Esophagus mucosa (tissue), 1 donor: ENCODE measurements at regions not wholly inside any gene's neighbourhood (a gene's known extent, or its start where the extent isn't known, plus 50 kb on each side); places are given as distances from the start of the nearest gene placed in this dataset.
"Not testable (repeated sequence)": the region's sequence is repeated elsewhere in the genome, so short reads cannot be mapped to it uniquely, and the experiment has no call there.

Experiments
- ATAC-seq: fragments of 200-7000 bp; cut with Tn5 transposase; one replicate; pipeline ENCODE4 v1.9.1; 2020
- donor health status: DM: yes; HTN: yes; CAD: no.

DNA sequence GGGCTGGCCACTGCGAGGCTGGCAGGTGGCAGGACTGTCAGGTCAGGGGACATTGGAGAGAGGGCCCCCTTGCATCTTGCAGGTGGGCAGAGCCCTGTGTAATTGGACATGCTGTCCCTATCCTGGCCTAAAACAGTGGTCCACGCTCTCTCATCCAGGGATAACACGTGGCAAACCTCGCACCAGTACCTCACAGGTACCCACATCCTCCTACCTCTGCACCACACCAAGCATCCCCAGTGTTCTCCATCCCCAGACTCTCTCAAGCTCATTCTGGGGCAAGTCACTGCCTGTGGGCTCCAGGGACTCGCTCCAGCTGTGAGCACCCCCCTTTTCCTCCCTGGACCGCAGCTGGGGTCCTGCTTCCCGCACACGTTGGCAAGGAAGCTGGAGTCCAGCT lies 212.3 kb upstream of the LRRC61 start:
- not testable (repeated sequence) for ATAC-seq

DNA sequence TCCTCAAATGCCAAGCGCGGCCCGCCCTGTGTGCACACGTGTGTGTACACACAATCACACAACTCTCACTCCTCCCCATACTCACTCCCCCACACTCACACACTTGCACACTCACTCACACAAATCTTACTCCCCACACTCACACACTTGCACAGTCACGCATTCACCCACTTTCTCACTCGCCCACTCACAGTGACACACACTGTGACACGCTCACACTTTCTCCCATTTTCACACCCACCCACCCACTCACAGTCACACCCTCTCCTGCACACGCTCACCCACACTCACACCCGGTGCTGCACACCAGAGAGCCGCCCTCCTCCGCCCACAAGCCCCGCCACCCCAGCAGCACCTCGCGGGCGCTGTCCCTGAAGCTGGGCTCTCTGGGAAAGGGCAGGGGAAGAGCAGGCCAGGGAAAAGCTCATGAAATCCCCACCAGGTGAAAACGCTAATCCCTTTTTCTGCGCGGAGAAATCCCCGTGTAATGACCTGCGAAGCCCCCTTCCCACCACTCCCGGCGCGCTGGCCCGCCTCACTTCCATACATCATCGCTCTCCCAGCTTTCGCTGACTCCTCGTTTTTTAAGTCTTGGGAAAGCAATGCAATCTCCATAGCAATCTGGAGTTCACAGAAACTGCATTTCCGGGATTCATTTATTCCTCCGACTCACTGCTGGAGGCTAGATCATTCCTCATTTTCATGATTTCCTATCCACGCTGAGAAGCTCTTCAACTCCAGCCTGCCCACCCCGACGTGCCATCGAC lies 211.6 kb upstream of the LRRC61 start:
- not testable (repeated sequence) for ATAC-seq

DNA sequence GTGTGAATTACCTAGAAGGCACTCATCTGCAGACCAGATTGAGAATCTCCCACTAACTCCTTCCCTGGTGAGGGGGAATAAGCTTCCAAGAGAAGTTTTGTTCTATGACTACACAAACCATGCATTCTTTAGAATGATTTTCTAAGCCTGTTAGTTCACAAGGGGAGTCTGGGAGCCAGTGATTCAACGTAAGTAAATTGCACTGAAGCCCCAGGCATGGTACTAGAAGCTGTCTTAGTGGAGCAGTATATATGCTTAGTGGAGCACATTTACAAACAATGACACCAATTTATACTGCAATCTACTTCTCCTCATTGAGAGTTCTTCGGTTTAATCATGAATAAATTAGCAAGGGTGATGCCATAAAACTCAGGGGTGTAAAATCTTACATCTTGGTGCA lies 209.9 kb upstream of the LRRC61 start:
- not testable (repeated sequence) for ATAC-seq

DNA sequence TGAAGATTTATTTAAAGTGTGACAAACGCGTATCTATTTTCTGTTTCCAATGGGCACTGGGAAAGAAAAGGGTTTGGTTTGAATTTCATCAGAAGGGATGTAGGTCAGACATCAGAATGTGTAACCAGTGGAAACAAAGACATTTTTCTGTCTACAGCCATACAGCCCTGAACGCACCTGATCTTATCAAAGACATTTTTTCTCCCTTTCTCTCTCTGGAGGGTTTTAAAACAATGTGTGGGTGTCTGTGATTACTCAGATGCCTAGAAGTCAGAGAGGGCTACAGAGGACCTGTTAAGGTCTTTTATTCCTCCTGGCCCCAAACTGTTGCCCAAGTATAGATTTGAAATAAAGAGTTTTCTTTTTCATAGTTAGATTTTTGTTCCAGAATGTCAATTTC lies 208.6 kb upstream of the LRRC61 start:
- not testable (repeated sequence) for ATAC-seq

DNA sequence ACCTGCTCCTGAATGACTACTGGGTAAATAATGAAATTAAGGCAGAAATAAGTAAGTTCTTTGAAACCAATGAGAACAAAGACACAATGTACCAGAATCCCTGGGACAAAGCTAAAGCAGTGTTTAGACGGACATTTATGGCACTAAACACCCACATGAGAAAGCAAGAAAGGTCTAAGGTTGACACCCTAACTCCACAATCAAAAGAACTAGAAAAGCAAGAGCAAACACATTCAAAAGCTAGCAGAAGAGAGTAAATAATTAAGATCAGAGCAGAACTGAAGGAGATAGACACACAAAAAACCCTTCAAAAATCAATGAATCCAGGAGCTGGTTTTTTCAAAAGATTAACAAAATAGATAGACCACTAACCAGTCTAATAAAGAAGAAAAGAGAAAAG lies 203.2 kb upstream of the LRRC61 start:
- not testable (repeated sequence) for ATAC-seq

DNA sequence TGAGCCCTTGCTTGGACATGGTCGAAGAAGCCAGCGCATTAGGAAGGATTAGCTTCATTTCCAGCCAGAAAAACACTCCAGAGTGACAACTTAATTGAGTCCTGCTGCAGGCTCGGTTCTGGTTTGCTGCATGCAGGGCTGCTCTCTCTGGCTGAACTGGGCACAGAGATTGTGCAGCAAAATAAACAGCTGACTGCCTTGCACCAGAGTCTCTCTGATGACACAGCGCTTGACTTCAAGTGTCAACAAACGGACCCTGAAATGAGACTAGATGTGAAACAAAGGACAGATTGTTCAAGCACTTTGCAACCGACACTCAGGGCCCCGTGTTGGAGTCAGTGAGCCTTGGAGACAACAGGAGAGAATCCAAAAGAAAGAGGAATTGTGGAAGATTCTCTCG lies 197.3 kb upstream of the LRRC61 start:
- not testable (repeated sequence) for ATAC-seq

DNA sequence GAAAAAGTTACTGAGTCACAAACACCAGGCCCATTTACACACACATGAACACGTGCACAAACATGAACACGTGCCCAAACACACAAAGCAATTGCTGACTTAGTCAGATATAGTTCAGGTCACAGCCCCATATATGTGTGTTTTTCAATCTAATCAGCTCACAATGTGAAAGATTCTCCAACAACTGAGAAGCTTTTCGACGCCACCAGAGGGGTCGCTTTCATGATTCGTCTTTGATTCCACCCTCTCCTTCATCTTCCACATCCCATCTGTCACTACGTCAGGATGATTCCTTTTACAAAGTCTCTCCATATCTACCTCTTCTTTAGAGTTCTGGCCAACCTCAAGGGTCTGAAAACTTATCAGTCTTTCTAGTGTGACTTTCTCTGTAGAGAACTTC lies 188.7 kb upstream of the LRRC61 start:
- not testable (repeated sequence) for ATAC-seq

DNA sequence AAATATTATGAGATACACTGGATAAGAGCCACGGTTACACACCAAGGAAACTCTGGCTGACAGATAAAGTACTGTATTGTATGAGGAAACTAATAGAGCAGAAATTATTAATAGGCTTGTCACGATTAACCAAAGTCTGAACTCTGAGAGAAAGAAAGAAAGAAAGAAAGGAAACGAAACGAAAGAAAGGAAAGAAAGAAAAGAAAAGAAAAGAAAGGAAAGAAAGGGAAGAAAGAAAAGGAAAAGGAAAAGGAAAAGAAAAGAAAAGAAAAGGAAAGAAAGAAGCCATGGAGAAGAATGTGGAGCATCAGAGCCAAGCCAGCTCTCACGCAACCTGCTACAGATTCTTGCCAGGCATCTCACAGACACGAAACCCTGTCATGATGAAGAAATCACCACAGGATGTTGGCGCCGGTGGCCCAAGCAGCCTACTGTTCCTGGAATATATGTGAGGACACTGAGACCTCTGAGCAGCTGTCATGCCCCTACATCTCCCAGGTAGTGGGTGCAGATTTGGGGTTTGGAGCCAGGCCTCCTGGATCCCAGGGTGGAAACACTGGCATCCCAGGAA lies 187.4 kb upstream of the LRRC61 start:
- not testable (repeated sequence) for ATAC-seq

DNA sequence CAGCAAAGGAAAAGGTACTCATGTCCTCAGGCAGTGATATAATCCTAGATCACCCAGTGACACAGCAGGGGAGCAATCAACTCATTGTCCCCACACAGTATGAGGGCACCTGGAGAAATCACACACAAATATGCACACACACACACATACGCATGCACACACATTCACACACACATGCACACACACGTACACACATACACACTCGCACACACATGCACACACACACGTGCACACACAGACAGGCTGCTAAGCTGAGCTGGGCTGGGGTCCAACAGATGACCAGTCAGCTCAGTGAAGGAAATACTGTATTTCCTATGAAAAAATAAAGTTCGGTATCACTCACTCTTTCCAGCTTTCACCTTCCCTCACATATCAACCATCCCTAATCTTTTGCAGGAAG lies 183.3 kb upstream of the LRRC61 start:
- not testable (repeated sequence) for ATAC-seq

DNA sequence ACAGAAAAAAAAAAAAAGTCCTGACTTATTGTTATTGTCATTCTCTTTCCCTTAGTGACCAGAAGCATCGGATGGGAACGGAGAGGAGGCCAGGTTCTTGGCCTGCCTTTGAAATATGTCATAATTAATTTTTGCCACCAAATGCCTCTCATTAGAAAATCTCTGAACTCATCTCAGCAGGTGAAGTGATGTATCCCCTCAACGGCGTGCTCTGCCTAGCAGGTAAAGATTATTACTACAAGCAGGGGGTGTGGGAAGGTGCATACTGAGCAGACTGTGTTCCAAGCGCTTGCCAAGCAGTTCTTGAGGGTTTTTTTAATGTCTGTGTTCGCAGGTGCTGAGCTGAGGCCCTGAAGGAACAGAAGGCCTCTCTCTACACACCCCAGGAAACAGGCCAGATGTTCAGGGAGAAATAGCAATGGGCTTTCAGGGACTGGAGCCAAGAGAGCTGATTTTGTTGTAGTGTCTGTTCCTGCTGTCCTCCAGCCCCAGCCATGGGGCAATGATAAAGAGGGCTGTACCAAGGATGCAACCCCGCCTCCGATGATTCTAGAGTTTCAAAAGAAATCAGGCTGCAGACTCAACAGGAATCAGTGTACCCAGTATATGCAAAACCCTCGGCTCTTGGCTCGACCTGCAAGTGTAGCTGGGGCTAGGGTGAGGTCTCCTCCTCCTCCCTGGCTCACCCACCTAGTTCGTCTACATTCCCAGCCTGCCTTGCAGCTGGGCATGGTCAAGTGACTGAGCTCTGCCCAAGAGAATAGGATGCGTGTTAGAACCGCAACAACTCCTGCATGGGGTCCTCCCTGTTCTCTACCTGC lies 181.4 kb upstream of the LRRC61 start:
- ATAC-seq = not testable (repeated sequence)

DNA sequence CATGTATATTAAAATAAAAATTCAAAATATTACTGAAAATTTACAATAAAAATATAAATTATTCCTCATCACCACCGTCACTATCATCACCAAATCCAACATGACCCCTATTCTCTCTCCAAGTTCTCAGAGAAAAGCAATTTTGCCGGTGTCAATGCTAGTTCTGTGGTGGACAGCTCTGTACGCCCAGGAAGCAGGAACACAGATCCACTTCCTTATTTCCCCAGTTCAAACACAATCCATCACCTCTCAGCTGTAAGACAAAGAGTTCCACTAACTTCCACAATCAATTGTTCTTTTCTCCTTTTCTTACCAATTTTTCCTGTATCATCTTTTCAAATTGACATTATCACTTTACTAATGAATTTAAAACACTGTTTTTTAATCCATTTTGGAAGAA lies 177.0 kb upstream of the LRRC61 start:
- ATAC-seq = not testable (repeated sequence)

DNA sequence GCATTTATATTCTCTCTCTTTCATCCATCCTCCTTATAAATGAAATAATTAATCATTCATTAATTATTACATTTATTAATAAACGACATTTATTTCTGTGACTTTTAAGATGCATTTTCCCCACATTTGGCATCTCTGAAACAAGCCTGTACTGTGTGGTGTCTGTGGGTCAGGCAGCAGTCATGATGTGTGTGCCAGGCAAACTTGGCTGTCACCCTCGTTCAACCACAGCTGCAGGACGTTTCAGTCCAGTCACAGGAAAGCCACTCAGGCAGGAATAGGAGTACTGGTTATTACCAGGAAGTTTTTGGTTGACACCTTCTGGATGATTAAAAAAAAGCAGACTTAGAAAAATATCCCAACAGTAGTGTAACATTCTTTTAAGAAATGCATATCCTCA lies 175.6 kb upstream of the LRRC61 start:
- not testable (repeated sequence) for ATAC-seq

DNA sequence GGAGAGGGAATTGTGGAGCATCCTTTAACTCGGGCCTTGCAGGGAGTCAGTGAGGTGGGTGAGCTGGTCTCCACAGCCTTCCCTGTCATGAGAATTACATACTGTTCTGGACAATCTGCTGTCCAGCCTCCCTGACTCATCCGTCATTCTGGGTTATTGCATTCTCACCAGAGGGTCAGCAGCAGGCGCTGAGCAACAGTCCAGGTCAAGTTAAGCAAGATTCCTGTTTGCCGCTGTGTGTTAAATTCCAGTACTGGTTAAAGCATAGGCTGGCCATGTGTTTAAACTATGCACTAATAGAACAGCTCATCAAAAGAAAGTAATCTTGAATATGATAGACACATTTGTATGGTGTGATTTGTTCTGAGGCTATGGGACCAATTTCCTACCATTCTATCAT lies 167.1 kb upstream of the LRRC61 start:
- not testable (repeated sequence) for ATAC-seq

DNA sequence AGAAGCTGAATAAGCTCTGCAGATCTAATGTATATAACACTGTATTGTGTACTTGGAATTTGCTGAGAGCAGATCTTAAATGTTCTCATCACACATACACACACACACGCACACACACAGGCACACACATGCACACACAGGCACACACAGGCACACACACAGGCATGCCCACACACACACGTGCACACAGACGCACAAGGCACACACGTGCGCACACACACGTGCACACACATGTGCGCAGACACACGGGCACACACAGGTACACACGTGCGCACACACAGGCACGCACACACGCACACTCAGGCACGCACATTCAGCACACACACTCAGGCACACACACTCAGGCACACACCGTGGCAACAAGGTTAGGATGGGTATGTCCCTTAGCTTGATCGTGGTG lies 164.5 kb upstream of the LRRC61 start:
- not testable (repeated sequence) for ATAC-seq

DNA sequence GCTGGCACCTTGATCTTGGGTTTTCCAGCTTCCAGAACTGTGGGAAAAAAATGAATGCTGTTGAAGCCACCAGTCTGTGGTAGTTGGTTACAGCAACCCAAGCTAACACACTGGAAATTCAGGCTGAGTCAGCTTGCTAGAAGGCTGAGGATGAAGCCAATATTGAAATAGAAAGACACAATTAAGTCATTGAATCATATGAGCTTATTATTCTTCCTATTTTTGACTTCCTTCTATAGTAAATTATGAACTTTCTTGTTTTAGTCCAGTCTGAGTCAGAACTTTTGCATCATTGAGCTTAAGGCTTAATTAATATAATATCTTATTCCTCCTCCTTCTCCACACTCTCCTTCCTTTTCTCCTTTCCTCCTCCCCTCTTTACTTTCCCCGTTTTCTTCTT lies 153.6 kb upstream of the LRRC61 start:
- ATAC-seq = peak; percentile 75

DNA sequence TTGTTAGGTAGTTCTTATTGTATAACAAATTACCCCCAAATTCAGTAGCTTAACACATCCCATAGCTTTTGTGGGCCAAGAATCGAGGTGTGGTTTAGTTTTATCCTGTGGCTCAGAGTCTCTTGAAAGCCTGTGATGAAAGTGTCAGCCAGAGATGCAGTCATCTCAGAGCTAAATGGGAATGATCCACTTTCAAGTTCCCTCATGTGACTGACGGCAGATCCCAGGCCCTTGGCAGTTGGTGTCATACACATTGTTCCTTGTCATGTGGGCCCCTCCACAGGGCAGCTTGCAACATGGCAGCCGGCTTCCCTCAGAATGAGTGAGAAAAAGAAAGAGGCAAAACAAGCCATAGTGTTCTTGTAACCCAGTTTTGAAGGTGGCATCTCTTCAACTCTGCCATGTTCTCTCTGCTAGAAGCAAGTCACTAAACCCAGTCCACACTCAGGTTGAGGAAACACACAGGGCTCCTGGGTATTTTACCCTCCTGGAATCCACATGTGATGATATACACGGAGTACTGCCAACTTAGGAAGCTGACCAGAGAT lies 153.1 kb upstream of the LRRC61 start:
- peak; percentile 59 for ATAC-seq

DNA sequence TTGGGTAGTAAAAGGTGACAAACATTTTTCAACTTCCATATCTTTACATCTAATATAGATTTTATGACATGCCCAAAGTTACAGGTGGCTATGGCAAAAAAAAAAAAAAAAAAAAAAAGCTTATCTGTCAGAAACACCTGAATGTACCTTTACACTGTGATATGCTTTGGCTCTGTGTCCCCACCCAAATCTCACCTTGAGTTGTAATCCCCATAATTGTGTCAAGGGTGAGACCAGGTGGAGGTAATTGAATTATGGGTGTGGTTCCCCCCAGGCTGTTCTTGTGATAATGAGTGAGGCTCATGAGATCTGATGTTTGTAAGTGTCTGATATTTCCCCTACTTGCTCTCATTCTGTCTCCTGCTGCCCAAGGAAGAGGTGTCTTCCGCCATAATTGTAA lies 139.6 kb upstream of the LRRC61 start:
- not testable (repeated sequence) for ATAC-seq

DNA sequence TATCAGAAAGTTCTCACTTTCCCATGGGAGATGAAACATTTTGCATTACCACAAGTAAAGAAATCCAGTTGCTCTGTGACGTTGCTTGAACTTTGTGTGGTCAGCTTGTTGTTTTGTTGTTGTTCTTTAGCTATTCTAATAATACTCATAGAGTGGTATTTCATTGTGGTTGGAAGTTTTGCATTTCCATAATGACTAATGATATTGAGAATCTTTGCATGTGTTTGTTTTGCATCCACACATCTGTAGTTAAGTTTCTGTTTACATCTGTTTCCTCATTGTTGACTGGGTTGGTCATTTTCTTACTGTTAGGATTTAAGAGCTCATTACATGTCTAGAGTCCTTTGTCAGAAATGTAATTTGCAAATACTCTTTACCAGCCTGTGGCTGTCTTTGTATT lies 133.2 kb upstream of the LRRC61 start:
- not testable (repeated sequence) for ATAC-seq

DNA sequence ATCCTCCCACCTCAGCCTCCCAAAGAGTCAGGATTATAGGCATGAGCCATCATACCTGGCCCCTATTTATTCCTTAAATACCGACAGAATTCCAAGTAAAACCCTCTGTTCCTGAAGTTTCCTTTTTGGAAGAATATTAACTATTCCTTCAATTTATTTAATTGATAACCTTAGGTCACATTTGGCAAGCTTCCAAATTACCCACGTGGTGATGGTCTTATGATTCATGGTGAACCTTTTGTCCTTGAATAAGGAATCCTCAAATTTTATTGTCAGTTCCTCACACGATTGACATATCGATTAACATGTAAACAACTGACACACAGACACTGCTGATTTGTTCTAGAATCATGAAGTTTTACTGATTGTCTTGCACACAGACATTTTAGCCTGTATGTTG lies 130.6 kb upstream of the LRRC61 start:
- not testable (repeated sequence) for ATAC-seq

DNA sequence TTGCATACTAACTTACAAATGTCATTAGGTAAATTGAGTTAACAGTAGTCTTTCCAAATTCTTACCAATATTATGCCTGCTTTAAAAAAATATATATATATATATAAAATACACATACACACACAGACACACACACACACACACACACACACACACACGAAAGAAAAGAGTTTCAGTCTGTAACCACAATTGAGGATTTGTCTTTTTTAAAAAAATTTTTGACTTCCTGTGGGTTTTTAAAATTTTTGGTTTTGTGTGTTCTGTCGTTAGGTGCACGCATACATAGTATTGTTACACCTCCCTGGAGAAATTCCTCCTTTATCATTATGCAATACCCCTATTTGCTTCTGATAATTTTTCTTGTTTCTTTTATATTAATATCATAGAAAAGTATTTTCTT lies 129.3 kb upstream of the LRRC61 start:
- not testable (repeated sequence) for ATAC-seq
